IMR-90 (cell line): ENCODE measurements at regions not wholly inside any gene's neighbourhood (a gene's known extent, or its start where the extent isn't known, plus 50 kb on each side); places are given as distances from the start of the nearest gene placed in this dataset.

Experiments
- ATAC-seq: fragments of 200-7000 bp; cut with Tn5 transposase; 2 replicates; pipeline ENCODE4 v1.9.1; 2020; ENCODE audit warnings: low read depth, mild to moderate bottlenecking, moderate library complexity
- BruUV-seq: library from RNA; stranded (reverse); fragments of 400-500 nt; replicated peaks from 2 replicates; lab custom pipeline; 2021; lab: Mats Ljungman, UMichigan
- CTCF ChIA-PET: fragments of 300-600 bp; formaldehyde crosslinking; extraction: SDS; loops from one replicate; lab custom pipeline; 2021; ENCODE audit warnings: antibody characterized with exemption; lab: Yijun Ruan, JAX
- POLR2A ChIA-PET: fragments of 300-600 bp; sonication (Branson Sonifier 250); formaldehyde crosslinking; loops from one replicate; lab custom pipeline; 2022; ENCODE audit warnings: antibody characterized with exemption; ENCODE audit not compliant: unreplicated experiment; lab: Charles Lee
- DNase-seq: peaks from one replicate; pipeline ENCODE4 v3.0.0; 2013
- H2AFZ ChIP-seq: replicated peaks from 2 replicates; pipeline ENCODE3; 2013; ENCODE audit warnings: low read length, mild to moderate bottlenecking; ENCODE audit not compliant: poor library complexity
- H2AK5ac ChIP-seq: 2 replicates; pipeline ENCODE4 v1.6.1; 2013; ENCODE audit warnings: low read depth, low read length, inconsistent platforms
- H2AK9ac ChIP-seq: replicated peaks from 2 replicates; pipeline ENCODE3; 2013; ENCODE audit warnings: mild to moderate bottlenecking, low read depth, low read length, moderate library complexity; ENCODE audit not compliant: poor library complexity
- H2BK120ac ChIP-seq: 2 replicates; pipeline ENCODE4 v1.6.1; 2013; ENCODE audit warnings: low read depth, low read length, inconsistent platforms
- H2BK15ac ChIP-seq: 3 replicates; pipeline ENCODE4 v1.6.1; 2013; ENCODE audit warnings: low read depth, low read length, inconsistent platforms
- H2BK20ac ChIP-seq: 2 replicates; pipeline ENCODE4 v1.6.1; 2013; ENCODE audit warnings: low read depth, mild to moderate bottlenecking, inconsistent platforms, low read length, moderate library complexity
- H2BK5ac ChIP-seq: 2 replicates; pipeline ENCODE4 v1.6.1; 2013; ENCODE audit warnings: mild to moderate bottlenecking, low read depth, low read length, inconsistent platforms; ENCODE audit not compliant: poor library complexity, severe bottlenecking
- H3K14ac ChIP-seq: replicated peaks from 2 replicates; pipeline ENCODE4 v1.6.1; 2013; ENCODE audit warnings: low read depth, low read length, inconsistent platforms
- H3K18ac ChIP-seq: 2 replicates; pipeline ENCODE4 v1.6.1; 2013; ENCODE audit warnings: low read depth, low read length, control low read depth
- H3K23ac ChIP-seq: 2 replicates; pipeline ENCODE4 v1.6.1; 2013; ENCODE audit warnings: low read depth, low read length, inconsistent platforms
- H3K27ac ChIP-seq: 2 replicates; pipeline ENCODE4 v1.5.1; 2013; ENCODE audit warnings: mild to moderate bottlenecking, control low read depth, low read length; ENCODE audit not compliant: insufficient read depth
- H3K27me3 ChIP-seq: 2 replicates; pipeline ENCODE4 v1.6.1; 2013; ENCODE audit warnings: low read length; ENCODE audit not compliant: control insufficient read depth, insufficient read depth
- H3K36me3 ChIP-seq: 2 replicates; pipeline ENCODE4 v1.6.1; 2013; ENCODE audit warnings: low read length, mixed read lengths; ENCODE audit not compliant: control insufficient read depth, insufficient read depth
- H3K4ac ChIP-seq: 2 replicates; pipeline ENCODE4 v1.6.1; 2013; ENCODE audit warnings: low read depth, low read length, inconsistent platforms
- H3K4me1 ChIP-seq: 2 replicates; pipeline ENCODE4 v1.6.1; 2013; ENCODE audit warnings: low read length, mixed read lengths; ENCODE audit not compliant: control insufficient read depth, insufficient read depth
- H3K4me2 ChIP-seq: 2 replicates; pipeline ENCODE4 v1.6.1; 2013; ENCODE audit warnings: low read depth, mild to moderate bottlenecking, control low read depth, low read length, moderate library complexity
- H3K4me3 ChIP-seq: 2 replicates; pipeline ENCODE4 v1.5.1; 2013; ENCODE audit warnings: low read depth, mild to moderate bottlenecking, control low read depth, low read length, moderate library complexity; ENCODE audit not compliant: insufficient read depth
- H3K56ac ChIP-seq: 2 replicates; pipeline ENCODE4 v1.6.1; 2013; ENCODE audit warnings: low read length, inconsistent platforms; ENCODE audit not compliant: insufficient read depth; ENCODE audit errors: extremely low read depth
- H3K79me1 ChIP-seq, 2 experiments: 2 replicates each; pipeline ENCODE4 v1.6.1; 2013; ENCODE audit warnings: low read length in 2 of 2, inconsistent platforms in 1 of 2, low read depth in 1 of 2
- H3K9ac ChIP-seq: 2 replicates; pipeline ENCODE4 v1.6.1; 2013; ENCODE audit warnings: low read depth, low read length, control low read depth
- H3K9me1 ChIP-seq: 2 replicates; pipeline ENCODE4 v1.6.1; 2013; ENCODE audit warnings: low read length, inconsistent platforms; ENCODE audit not compliant: insufficient read depth
- H3K9me3 ChIP-seq: 2 replicates; pipeline ENCODE4 v1.6.1; 2013; ENCODE audit warnings: low read length; ENCODE audit not compliant: control insufficient read depth, insufficient read depth
- H4K20me1 ChIP-seq: 2 replicates; pipeline ENCODE4 v1.6.1; 2013; ENCODE audit warnings: low read length, inconsistent platforms; ENCODE audit not compliant: insufficient read depth
- H4K5ac ChIP-seq: 2 replicates; pipeline ENCODE4 v1.6.1; 2013; ENCODE audit warnings: mild to moderate bottlenecking, low read depth, low read length, control low read depth
- H4K8ac ChIP-seq, 2 experiments: 2 replicates each; pipeline ENCODE4 v1.6.1; 2013; ENCODE audit warnings: low read depth in 2 of 2, low read length in 2 of 2, control low read depth in 1 of 2, inconsistent platforms in 1 of 2
- H4K91ac ChIP-seq: 2 replicates; pipeline ENCODE4 v1.6.1; 2013; ENCODE audit warnings: low read depth, low read length, inconsistent platforms; ENCODE audit not compliant: insufficient read depth
- BHLHE40 ChIP-seq: fragments of 150-350 bp; IDR thresholded peaks from 2 replicates; pipeline ENCODE4 v1.6.1; 2016; ENCODE audit warnings: mild to moderate bottlenecking, low read depth, low read length
- MAFK ChIP-seq: IDR thresholded peaks from 2 replicates; pipeline ENCODE4 v1.6.1; 2012; ENCODE audit warnings: low read depth, low read length, improper control_type of control experiment
- MXI1 ChIP-seq: IDR thresholded peaks from 2 replicates; pipeline ENCODE4 v1.6.1; 2012; ENCODE audit warnings: low read depth, mild to moderate bottlenecking, low read length, moderate library complexity, borderline replicate concordance
- WGBS, 2 experiments: methylation state at CpG; one replicate each; pipeline versions ENCODE4 v1.1.5 to v1.1.7; 2013; ENCODE audit warnings: missing lambda C conversion rate in 2 of 2; ENCODE audit not compliant: insufficient read length in 1 of 2; ENCODE audit errors: extremely low coverage in 2 of 2; 5-methylcytosine and 5-hydroxymethylcytosine counted together
- dilution Hi-C: fragments of 300-500 bp; cut with HindIII; formaldehyde crosslinking; loops from one replicate; pipeline ENCODE4 v1.14.3; 2018; ENCODE audit warnings: low sequenced_read_pairs; ENCODE audit not compliant: unreplicated experiment
- in situ Hi-C: fragments of 300-500 bp; cut with MboI; formaldehyde crosslinking; loops from 3 replicates; pipeline ENCODE4 v1.14.3; 2019; ENCODE audit warnings: low sequenced_read_pairs, inconsistent platforms, mixed read lengths
- intact Hi-C: fragments of 100-400 bp; cut with micrococcal nuclease; formaldehyde crosslinking; loops from 2 replicates; pipeline ENCODE4 v1.10.0; 2022

GRCh38 chr14:85310491-85311272 is 219.3 kb upstream of the FLRT2 start:
- Histone ChIP-seq H3K9ac (no peak overlapping the region), H4K20me1 (no peaks in the 10 kb centered on the region), H4K5ac (no peak overlapping the region), H3K56ac (no peak overlapping the region), H2AK9ac (no peak overlapping the region), H3K9me3 (no peaks in the 10 kb centered on the region), H4K91ac (no peak overlapping the region), H3K36me3 (no peaks in the 10 kb centered on the region), H3K79me1 (no peaks in the 10 kb centered on the region), H2BK5ac (no peak overlapping the region), H3K4ac (no peak overlapping the region), H2BK20ac (no peak overlapping the region), H3K27me3 (no peaks in the 10 kb centered on the region), H2BK120ac (no peak overlapping the region), H3K4me1 (peaks cover under 1% of the 10 kb centered on the region; the same call in 1 of the 2 replicates), H2AFZ (no peak overlapping the region), H3K9me1 (no peaks in the 10 kb centered on the region), H4K8ac (no peak overlapping the region), H2AK5ac (no peak overlapping the region), H3K4me2 (no peak overlapping the region), H3K23ac (no peak overlapping the region; the same call in 1 of the 2 replicates), H3K4me3 (no peak overlapping the region), H3K27ac (no peak overlapping the region), H2BK15ac (no peak overlapping the region), H3K14ac (no peak overlapping the region), H3K18ac (no peak overlapping the region)
- TF ChIP-seq MAFK (no peak), MXI1 (no peak), BHLHE40 (no peak)
- dilution Hi-C loops (no loop called here), intact Hi-C loops (loop anchor here (10.0 kb wide), 1 partner anchor 214 kb away; no protein-coding TSS in a partner anchor), in situ Hi-C loops (no loop called here)
- no CpG with 5 or more reads among the region's 8 CpGs for WGBS, 2 experiments
- BruUV-seq, result no TSS peak
- CTCF ChIA-PET, result no interaction called here
- ATAC-seq, result no peak
- no peak for DNase-seq
- POLR2A ChIA-PET, result no interaction called here
